ENCODE measurements at regions not wholly inside any gene's neighbourhood (a gene's known extent, or its start where the extent isn't known, plus 50 kb on each side); places are given as distances from the start of the nearest gene placed in this dataset.
"Not testable (repeated sequence)": the region's sequence is repeated elsewhere in the genome, so short reads cannot be mapped to it uniquely, and the experiment has no call there.

GRCh38 chr3:112759210-112759609 is 87.5 kb downstream of the CD200R1L start:
- H3K4me3 ChIP-seq (ENCODE audit: low read length), result no peak overlapping the region
- peaks cover 0 to 3% of the 10 kb centered on the region in 2 donors for H3K9me3 Mint-ChIP-seq
- no peaks in the 10 kb centered on the region for H3K36me3 ChIP-seq (ENCODE audit: control insufficient read depth, insufficient read depth, low read length)
- ATAC-seq (no peak), DNase-seq (no peak)
- intact Hi-C loops (cut with micrococcal nuclease), result no loop called here
- no peaks in the 10 kb centered on the region for H3K36me3 Mint-ChIP-seq
- no peak overlapping the region for H3K27ac ChIP-seq (ENCODE audit: low read length)
- no CpG with 5 or more reads among the region's 1 CpG for WGBS (ENCODE audit: insufficient coverage)
- no peaks in the 10 kb centered on the region for H3K4me1 ChIP-seq (ENCODE audit: control insufficient read depth, insufficient read depth, low read length)
- H3K27ac Mint-ChIP-seq, result no peak overlapping the region
- no peak overlapping the region for H3K4me3 Mint-ChIP-seq
- H3K27me3 ChIP-seq (ENCODE audit: control insufficient read depth, insufficient read depth, low read length), result no peaks in the 10 kb centered on the region
- TF ChIP-seq CTCF (IDR thresholded peaks at IDR 0.05), result no peak
- no peaks in the 10 kb centered on the region for H3K4me1 Mint-ChIP-seq
- no peaks in the 10 kb centered on the region for H3K27me3 Mint-ChIP-seq (ENCODE audit: low read depth in 2 of 2)
- peaks cover 6% of the 10 kb centered on the region for H3K9me3 ChIP-seq (ENCODE audit: control insufficient read depth, insufficient read depth, low read length)

GRCh38 chr3:112757197-112757596 is 89.5 kb downstream of the CD200R1L start:
- Histone ChIP-seq H3K4me1 (ENCODE audit: control insufficient read depth, insufficient read depth, low read length) (no peaks in the 10 kb centered on the region), H3K36me3 (ENCODE audit: control insufficient read depth, insufficient read depth, low read length) (no peaks in the 10 kb centered on the region), H3K9me3 (ENCODE audit: control insufficient read depth, insufficient read depth, low read length) (peaks cover 6% of the 10 kb centered on the region), H3K27ac (ENCODE audit: low read length) (no peak overlapping the region), H3K4me3 (ENCODE audit: low read length) (no peak overlapping the region), H3K27me3 (ENCODE audit: control insufficient read depth, insufficient read depth, low read length) (no peaks in the 10 kb centered on the region)
- ATAC-seq, result no peak
- Mint-ChIP-seq H3K4me3 (no peak overlapping the region), H3K27ac (no peak overlapping the region), H3K9me3 (peaks cover 0 to 3% of the 10 kb centered on the region in 2 donors), H3K4me1 (no peaks in the 10 kb centered on the region), H3K27me3 (ENCODE audit: low read depth in 2 of 2) (no peaks in the 10 kb centered on the region), H3K36me3 (no peaks in the 10 kb centered on the region)
- DNase-seq, result no peak
- no CpG with 5 or more reads among the region's 1 CpG for WGBS (ENCODE audit: insufficient coverage)
- TF ChIP-seq CTCF (IDR thresholded peaks at IDR 0.05), result no peak
- intact Hi-C loops (cut with micrococcal nuclease), result no loop called here

- H3K27me3 Mint-ChIP-seq (ENCODE audit: low read depth in 2 of 2), result no peaks in the 10 kb centered on the region
- H3K4me1 Mint-ChIP-seq, result no peaks in the 10 kb centered on the region
- no peak for TF ChIP-seq CTCF (IDR thresholded peaks at IDR 0.05)
- DNase-seq (no peak), ATAC-seq (peak in 1 of 3 donors; percentile 39)
- Histone ChIP-seq H3K36me3 (ENCODE audit: control insufficient read depth, insufficient read depth, low read length) (no peaks in the 10 kb centered on the region), H3K9me3 (ENCODE audit: control insufficient read depth, insufficient read depth, low read length) (peaks cover 6% of the 10 kb centered on the region), H3K4me3 (ENCODE audit: low read length) (no peak overlapping the region), H3K27me3 (ENCODE audit: control insufficient read depth, insufficient read depth, low read length) (no peaks in the 10 kb centered on the region), H3K4me1 (ENCODE audit: control insufficient read depth, insufficient read depth, low read length) (no peaks in the 10 kb centered on the region), H3K27ac (ENCODE audit: low read length) (no peak overlapping the region)
- H3K4me3 Mint-ChIP-seq, result no peak overlapping the region
- no peak overlapping the region for H3K27ac Mint-ChIP-seq
- intact Hi-C loops (cut with micrococcal nuclease), result no loop called here
- H3K9me3 Mint-ChIP-seq, result peaks cover 0 to 3% of the 10 kb centered on the region in 2 donors
- 75% methylated on average over 3 of the region's 4 CpGs for WGBS (ENCODE audit: insufficient coverage)
- H3K36me3 Mint-ChIP-seq, result no peaks in the 10 kb centered on the region
Measured at GRCh38 chr3:112755845-112756613, 90.6 kb downstream of the CD200R1L start.

- H3K4me3 Mint-ChIP-seq; H3K36me3 Mint-ChIP-seq; H3K27me3 ChIP-seq (ENCODE audit: control insufficient read depth, insufficient read depth, low read length); H3K27ac ChIP-seq (ENCODE audit: low read length); intact Hi-C loops (cut with micrococcal nuclease); H3K9me3 ChIP-seq (ENCODE audit: control insufficient read depth, insufficient read depth, low read length); DNase-seq; H3K4me3 ChIP-seq (ENCODE audit: low read length); H3K36me3 ChIP-seq (ENCODE audit: control insufficient read depth, insufficient read depth, low read length); ATAC-seq; H3K27ac Mint-ChIP-seq; H3K4me1 ChIP-seq (ENCODE audit: control insufficient read depth, insufficient read depth, low read length); H3K4me1 Mint-ChIP-seq; H3K9me3 Mint-ChIP-seq; H3K27me3 Mint-ChIP-seq (ENCODE audit: low read depth in 2 of 2): not testable (repeated sequence)
- 89% methylated on average over 11 of the region's 13 CpGs for WGBS (ENCODE audit: insufficient coverage)
Measured at GRCh38 chr3:112755046-112755445, 91.6 kb downstream of the CD200R1L start.

Measured in natural killer cell (primary cell).